ENCODE measurements at regions not wholly inside any gene's neighbourhood (a gene's known extent, or its start where the extent isn't known, plus 50 kb on each side); places are given as distances from the start of the nearest gene placed in this dataset.

GRCh38 chr1:144101397-144102045, 129.7 kb upstream of the FAM72C start:
- TF ChIP-seq, protein P1, sequence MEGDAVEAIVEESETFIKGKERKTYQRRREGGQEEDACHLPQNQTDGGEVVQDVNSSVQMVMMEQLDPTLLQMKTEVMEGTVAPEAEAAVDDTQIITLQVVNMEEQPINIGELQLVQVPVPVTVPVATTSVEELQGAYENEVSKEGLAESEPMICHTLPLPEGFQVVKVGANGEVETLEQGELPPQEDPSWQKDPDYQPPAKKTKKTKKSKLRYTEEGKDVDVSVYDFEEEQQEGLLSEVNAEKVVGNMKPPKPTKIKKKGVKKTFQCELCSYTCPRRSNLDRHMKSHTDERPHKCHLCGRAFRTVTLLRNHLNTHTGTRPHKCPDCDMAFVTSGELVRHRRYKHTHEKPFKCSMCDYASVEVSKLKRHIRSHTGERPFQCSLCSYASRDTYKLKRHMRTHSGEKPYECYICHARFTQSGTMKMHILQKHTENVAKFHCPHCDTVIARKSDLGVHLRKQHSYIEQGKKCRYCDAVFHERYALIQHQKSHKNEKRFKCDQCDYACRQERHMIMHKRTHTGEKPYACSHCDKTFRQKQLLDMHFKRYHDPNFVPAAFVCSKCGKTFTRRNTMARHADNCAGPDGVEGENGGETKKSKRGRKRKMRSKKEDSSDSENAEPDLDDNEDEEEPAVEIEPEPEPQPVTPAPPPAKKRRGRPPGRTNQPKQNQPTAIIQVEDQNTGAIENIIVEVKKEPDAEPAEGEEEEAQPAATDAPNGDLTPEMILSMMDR (IDR thresholded peaks at IDR 0.05 in 8 of 11, conservative IDR thresholded peaks at IDR 0.05 in 3 of 11) = no peak
- TF ChIP-seq POLR2AphosphoS5 (IDR thresholded peaks at IDR 0.05) (no peak), POLR2A (IDR thresholded peaks at IDR 0.05) (no peak)

Measured in spleen (tissue), 7 donors.